ENCODE measurements at regions not wholly inside any gene's neighbourhood (a gene's known extent, or its start where the extent isn't known, plus 50 kb on each side); places are given as distances from the start of the nearest gene placed in this dataset.

DNA sequence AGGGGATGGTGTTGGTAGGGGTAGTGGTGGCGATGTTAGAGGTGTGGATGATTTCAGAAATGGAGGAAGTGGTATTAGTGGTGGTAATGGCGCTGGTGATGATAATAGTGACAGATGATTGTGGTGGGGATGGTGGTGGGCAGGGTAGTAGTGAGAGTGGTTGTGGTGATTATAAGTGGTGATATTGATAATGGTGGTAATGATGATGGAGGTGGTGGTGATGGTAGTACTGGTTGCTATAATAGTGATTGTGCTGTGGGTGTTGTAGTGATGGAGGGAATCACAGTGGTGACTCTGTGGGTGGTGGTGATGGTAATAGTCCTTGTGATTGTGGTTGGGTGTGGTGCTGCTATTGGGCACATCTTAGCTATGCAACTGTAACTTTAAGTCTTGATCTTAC, 61.6 kb upstream of the TBX20 start:
- no peak for TF ChIP-seq GATA2 (IDR thresholded peaks at IDR 0.05; ENCODE audit: insufficient read depth, insufficient read length, low read depth, low read length)
- TF ChIP-seq, protein P1, sequence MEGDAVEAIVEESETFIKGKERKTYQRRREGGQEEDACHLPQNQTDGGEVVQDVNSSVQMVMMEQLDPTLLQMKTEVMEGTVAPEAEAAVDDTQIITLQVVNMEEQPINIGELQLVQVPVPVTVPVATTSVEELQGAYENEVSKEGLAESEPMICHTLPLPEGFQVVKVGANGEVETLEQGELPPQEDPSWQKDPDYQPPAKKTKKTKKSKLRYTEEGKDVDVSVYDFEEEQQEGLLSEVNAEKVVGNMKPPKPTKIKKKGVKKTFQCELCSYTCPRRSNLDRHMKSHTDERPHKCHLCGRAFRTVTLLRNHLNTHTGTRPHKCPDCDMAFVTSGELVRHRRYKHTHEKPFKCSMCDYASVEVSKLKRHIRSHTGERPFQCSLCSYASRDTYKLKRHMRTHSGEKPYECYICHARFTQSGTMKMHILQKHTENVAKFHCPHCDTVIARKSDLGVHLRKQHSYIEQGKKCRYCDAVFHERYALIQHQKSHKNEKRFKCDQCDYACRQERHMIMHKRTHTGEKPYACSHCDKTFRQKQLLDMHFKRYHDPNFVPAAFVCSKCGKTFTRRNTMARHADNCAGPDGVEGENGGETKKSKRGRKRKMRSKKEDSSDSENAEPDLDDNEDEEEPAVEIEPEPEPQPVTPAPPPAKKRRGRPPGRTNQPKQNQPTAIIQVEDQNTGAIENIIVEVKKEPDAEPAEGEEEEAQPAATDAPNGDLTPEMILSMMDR (IDR thresholded peaks at IDR 0.05; ENCODE audit: extremely low read depth in 1 of 2, insufficient read depth in 1 of 2, low read depth in 1 of 2, low read length in 2 of 2), result no peak
- TF ChIP-seq MAX (IDR thresholded peaks at IDR 0.05; ENCODE audit: insufficient read depth, insufficient read length), result no peak
- no peak for TF ChIP-seq EZH2 (IDR thresholded peaks at IDR 0.05; ENCODE audit: borderline replicate concordance, low read depth, low read length, severe bottlenecking)
- no peak for TF ChIP-seq POLR2A (IDR thresholded peaks at IDR 0.05; ENCODE audit: low read depth, low read length)
- no peak for TF ChIP-seq POLR2AphosphoS5 (IDR thresholded peaks at IDR 0.05; ENCODE audit: insufficient read depth, low read depth, low read length)
- TF ChIP-seq JUN (IDR thresholded peaks at IDR 0.05; ENCODE audit: borderline replicate concordance, insufficient read depth, insufficient read length, low read depth), result no peak
